HAP-1 (cell line): ENCODE measurements at regions not wholly inside any gene's neighbourhood (a gene's known extent, or its start where the extent isn't known, plus 50 kb on each side); places are given as distances from the start of the nearest gene placed in this dataset.
"Not testable (repeated sequence)": the region's sequence is repeated elsewhere in the genome, so short reads cannot be mapped to it uniquely, and the experiment has no call there.

Source experiments
- DNase-seq, 2 experiments: peaks; one replicate each; pipeline ENCODE4 v3.0.0-alpha.2; 2016 to 2020; ENCODE audit warnings: low spot score in 2 of 2
- H3K27me3 ChIP-seq: fragments of 250-450 bp; sonication (Bioruptor Pico); 2 replicates; pipeline ENCODE4 v1.5.1; 2020; ENCODE audit warnings: low read depth, mild to moderate bottlenecking, moderate library complexity
- H3K36me3 ChIP-seq: fragments of 250-450 bp; sonication (Bioruptor Pico); replicated peaks from 2 replicates; pipeline ENCODE4 v1.5.1; 2020; ENCODE audit warnings: mild to moderate bottlenecking
- H3K4me1 ChIP-seq: fragments of 250-450 bp; sonication (Bioruptor Pico); 2 replicates; pipeline ENCODE4 v1.5.1; 2020; ENCODE audit warnings: mild to moderate bottlenecking
- H3K4me3 ChIP-seq: fragments of 250-450 bp; sonication (Bioruptor Pico); 2 replicates; pipeline ENCODE4 v1.5.1; 2020; ENCODE audit warnings: mild to moderate bottlenecking, moderate library complexity
- H3K9me3 ChIP-seq: fragments of 250-450 bp; sonication (Bioruptor Pico); 2 replicates; pipeline ENCODE4 v1.5.1; 2020; ENCODE audit warnings: mild to moderate bottlenecking, moderate library complexity
- in situ Hi-C: fragments of 300-500 bp; cut with MboI; formaldehyde crosslinking; loops from 3 replicates; pipeline ENCODE4 v1.14.3; 2020; ENCODE audit warnings: low sequenced_read_pairs, inconsistent platforms, mixed read lengths

DNA sequence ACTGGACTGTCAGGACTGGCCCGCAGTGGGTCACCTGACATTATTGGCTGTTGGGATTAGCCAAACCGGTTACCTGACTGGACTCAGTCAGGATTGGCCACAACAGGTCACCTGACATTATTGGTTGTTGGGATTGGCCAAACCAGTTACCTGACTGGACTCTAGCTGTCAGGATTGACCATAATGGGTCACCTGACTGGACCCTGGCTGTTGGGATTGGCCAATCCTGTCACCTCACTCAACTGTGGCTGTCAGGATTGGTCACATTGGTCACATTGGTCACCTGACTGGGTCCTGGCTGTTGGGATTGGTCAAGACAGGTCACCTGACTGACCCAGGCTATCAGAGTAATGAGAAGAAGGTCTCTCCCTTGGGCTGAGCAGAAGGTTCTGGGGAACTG lies 207.7 kb upstream of the SDK2 start:
- Histone ChIP-seq H3K36me3 (no peaks in the 10 kb centered on the region), H3K27me3 (no peaks in the 10 kb centered on the region), H3K9me3 (no peaks in the 10 kb centered on the region), H3K4me1 (no peaks in the 10 kb centered on the region), H3K4me3 (no peak overlapping the region)
- DNase-seq: no peak
- in situ Hi-C loops: no loop called here

DNA sequence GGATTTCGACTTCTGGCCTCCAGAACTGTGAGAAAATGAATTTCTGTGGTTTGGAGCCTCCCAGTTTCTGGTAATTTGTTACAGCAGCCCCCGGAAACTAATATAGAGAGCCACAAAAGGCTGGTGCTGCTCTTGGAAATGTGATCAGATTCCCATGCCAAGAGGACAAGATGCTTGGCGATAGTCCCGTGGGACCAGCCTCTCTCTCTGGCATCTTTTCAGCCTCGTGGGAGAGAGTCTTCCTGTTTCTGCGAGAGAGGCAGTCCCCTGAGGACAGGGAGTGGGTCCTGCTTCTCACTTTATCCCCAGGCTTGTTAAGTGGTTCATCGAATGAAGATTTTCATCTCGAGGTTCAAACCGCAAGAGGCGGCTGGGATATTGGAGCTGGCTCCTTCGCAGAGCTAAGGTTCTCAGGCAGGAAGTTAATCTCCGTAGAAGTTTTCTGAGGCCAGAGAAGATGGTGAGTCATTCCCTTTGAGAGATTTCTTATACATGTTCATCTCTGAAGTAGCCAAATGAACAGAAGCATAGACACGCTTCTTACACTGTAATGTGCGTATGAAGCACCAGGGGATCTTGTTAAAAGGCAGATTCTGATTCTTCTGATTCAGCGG lies 211.6 kb upstream of the SDK2 start:
- in situ Hi-C loops: no loop called here
- Histone ChIP-seq H3K4me1 (no peaks in the 10 kb centered on the region), H3K27me3 (no peaks in the 10 kb centered on the region), H3K4me3 (no peak overlapping the region), H3K9me3 (no peaks in the 10 kb centered on the region), H3K36me3 (no peaks in the 10 kb centered on the region)
- no peak for DNase-seq

DNA sequence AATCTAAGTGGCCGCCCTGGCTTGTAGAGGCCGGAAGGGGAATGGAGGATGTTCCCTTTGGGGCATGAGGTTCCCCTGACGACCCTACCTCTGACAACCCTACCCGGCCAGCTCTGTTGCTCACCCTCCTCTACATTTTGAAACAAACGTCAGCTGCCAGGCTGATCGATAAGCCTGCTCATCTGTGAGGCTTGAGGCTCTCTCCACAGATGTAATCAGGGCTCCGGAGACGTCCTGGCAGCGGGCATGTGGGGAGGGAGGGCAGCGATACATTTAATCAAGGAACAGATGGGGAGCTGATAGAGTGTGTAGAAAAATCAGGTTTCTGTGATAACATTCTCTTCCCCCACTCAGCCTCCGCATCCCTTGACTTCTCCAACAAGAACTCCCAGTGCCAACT lies 212.3 kb upstream of the SDK2 start:
- Histone ChIP-seq H3K36me3 (no peaks in the 10 kb centered on the region), H3K9me3 (no peaks in the 10 kb centered on the region), H3K4me1 (no peaks in the 10 kb centered on the region), H3K4me3 (no peak overlapping the region), H3K27me3 (no peaks in the 10 kb centered on the region)
- no peak for DNase-seq
- in situ Hi-C loops: no loop called here

- H3K4me1 ChIP-seq, H3K27me3 ChIP-seq, H3K9me3 ChIP-seq, DNase-seq, H3K36me3 ChIP-seq, in situ Hi-C loops, H3K4me3 ChIP-seq: not testable (repeated sequence)
Measured at GRCh38 chr17:73859439-73860008, 215.3 kb upstream of the SDK2 start.

- H3K4me1 ChIP-seq: no peaks in the 10 kb centered on the region
- H3K9me3 ChIP-seq: no peaks in the 10 kb centered on the region
- in situ Hi-C loops: no loop called here
- DNase-seq: no peak
- no peak overlapping the region for H3K4me3 ChIP-seq
- H3K36me3 ChIP-seq: no peaks in the 10 kb centered on the region
- no peaks in the 10 kb centered on the region for H3K27me3 ChIP-seq
Measured at GRCh38 chr17:73861543-73861942, 217.3 kb upstream of the SDK2 start.

DNA sequence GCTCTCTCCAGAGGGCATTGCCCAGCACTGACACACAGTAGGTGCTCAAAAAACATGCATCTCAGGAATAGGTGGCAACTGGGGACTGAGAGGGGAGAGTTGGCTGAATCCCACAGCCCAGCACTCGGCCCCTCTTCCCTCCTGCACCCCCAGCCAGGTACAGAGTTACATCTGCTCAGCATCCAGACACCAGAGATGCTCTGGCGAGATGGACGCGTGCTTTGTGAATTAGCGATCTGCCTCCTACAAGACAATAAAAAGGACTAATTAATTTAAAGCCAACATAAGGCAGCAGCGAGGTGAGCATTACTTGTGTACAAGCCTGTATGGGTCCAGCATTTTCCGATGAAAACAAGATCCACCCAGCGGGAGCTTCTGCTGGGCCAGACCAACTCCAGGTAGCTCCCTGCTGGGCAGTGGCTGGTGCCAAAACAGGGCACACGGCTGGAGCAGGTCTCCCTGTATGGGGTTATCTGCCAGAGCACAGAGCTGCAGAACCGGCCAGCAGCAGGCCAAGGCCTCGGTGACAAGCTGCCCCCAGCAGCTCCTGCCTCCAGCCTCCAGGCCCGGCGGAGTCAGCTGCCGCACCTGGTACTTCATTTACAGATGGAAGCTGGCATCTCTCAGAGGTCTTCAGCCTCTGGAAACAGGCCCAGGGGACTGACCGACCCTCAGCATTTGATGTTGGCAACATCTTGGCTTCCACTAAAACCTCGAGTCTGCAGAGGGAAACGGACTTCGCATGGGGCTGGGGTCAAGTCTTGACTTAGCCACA lies 219.7 kb upstream of the SDK2 start:
- H3K27me3 ChIP-seq: no peaks in the 10 kb centered on the region
- no peaks in the 10 kb centered on the region for H3K4me1 ChIP-seq
- in situ Hi-C loops: no loop called here
- H3K4me3 ChIP-seq: no peak overlapping the region
- H3K9me3 ChIP-seq: no peaks in the 10 kb centered on the region
- no peaks in the 10 kb centered on the region for H3K36me3 ChIP-seq
- no peak for DNase-seq

- Histone ChIP-seq H3K4me3 (no peak overlapping the region), H3K9me3 (no peaks in the 10 kb centered on the region), H3K36me3 (no peaks in the 10 kb centered on the region), H3K27me3 (no peaks in the 10 kb centered on the region), H3K4me1 (no peaks in the 10 kb centered on the region)
- in situ Hi-C loops: no loop called here
- DNase-seq: no peak
Measured at GRCh38 chr17:73865831-73866230, 221.6 kb upstream of the SDK2 start.

DNA sequence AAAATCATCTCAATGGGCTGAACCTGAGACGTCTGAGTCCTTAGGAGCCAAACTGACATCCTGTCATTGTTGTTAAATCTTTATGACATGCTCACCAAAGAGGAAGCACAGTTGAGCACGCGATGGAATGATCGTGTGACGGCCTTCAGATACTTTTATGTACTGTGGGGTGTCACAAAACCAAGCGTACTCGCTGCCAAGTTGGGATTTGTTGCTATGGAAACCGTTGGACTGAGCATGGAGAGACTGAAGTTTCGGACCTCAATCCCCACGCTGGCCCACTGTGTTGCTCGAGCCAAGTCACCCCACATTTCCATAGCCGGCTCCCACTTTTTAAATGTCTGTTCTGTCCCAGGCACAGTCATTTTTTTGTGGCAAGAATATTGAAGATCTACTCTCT lies 222.8 kb upstream of the SDK2 start:
- in situ Hi-C loops: no loop called here
- Histone ChIP-seq H3K4me1 (no peaks in the 10 kb centered on the region), H3K4me3 (no peak overlapping the region), H3K36me3 (no peaks in the 10 kb centered on the region), H3K27me3 (no peaks in the 10 kb centered on the region), H3K9me3 (no peaks in the 10 kb centered on the region)
- no peak for DNase-seq

DNA sequence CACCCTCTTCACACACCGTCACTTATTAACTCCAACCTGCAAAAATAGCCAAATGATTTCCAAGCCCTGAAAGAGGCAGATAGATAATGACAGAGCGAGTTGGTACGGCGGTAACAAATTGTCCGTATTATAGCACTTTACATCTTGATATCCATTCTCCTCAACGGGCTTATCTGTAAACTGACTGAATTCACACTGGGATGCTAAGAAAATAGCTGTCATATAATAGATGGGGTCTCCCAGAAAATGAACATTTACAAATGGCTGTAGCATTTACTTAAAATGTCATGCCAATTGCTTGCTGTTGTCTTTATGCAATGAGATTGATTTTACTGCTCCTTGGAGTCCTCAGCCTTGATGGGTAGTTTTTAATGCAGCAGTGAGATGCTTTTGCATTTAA lies 225.8 kb upstream of the SDK2 start:
- no peaks in the 10 kb centered on the region for H3K27me3 ChIP-seq
- DNase-seq: no peak
- in situ Hi-C loops: no loop called here
- H3K36me3 ChIP-seq: no peaks in the 10 kb centered on the region
- no peak overlapping the region for H3K4me3 ChIP-seq
- no peaks in the 10 kb centered on the region for H3K4me1 ChIP-seq
- H3K9me3 ChIP-seq: no peaks in the 10 kb centered on the region

GRCh38 chr17:73870473-73870872 lies 226.2 kb upstream of the SDK2 start:
- Histone ChIP-seq H3K9me3 (no peaks in the 10 kb centered on the region), H3K4me3 (no peak overlapping the region), H3K36me3 (no peaks in the 10 kb centered on the region), H3K4me1 (no peaks in the 10 kb centered on the region), H3K27me3 (no peaks in the 10 kb centered on the region)
- in situ Hi-C loops: no loop called here
- no peak for DNase-seq

DNA sequence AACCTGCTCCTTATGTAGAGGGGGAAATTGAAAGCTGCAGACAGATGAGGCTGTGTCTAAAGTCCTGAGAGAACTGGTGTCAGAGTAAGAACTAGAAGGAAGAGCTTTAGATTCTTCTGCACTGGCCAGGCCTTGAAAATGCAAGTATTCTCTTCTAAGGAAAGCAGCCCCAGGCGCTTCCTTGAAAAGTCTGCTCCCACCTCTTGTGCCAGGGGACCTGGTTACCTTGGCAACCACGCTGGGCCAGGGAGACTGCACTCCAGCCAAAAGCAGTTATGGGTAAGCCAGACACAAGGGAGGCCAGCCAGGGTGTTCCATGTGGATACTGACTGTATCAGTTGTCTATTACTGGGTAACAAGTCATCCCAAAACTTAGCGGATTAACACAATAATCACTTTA lies 228.6 kb upstream of the SDK2 start:
- H3K36me3 ChIP-seq: no peaks in the 10 kb centered on the region
- in situ Hi-C loops: no loop called here
- H3K4me1 ChIP-seq: no peaks in the 10 kb centered on the region
- H3K4me3 ChIP-seq: no peak overlapping the region
- DNase-seq: no peak
- no peaks in the 10 kb centered on the region for H3K9me3 ChIP-seq
- H3K27me3 ChIP-seq: no peaks in the 10 kb centered on the region

GRCh38 chr17:73874008-73874720 lies 229.9 kb upstream of the SDK2 start:
- in situ Hi-C loops: no loop called here
- DNase-seq: no peak
- no peak overlapping the region for H3K4me3 ChIP-seq
- H3K9me3 ChIP-seq: no peaks in the 10 kb centered on the region
- H3K4me1 ChIP-seq: no peaks in the 10 kb centered on the region
- no peaks in the 10 kb centered on the region for H3K36me3 ChIP-seq
- no peaks in the 10 kb centered on the region for H3K27me3 ChIP-seq

DNA sequence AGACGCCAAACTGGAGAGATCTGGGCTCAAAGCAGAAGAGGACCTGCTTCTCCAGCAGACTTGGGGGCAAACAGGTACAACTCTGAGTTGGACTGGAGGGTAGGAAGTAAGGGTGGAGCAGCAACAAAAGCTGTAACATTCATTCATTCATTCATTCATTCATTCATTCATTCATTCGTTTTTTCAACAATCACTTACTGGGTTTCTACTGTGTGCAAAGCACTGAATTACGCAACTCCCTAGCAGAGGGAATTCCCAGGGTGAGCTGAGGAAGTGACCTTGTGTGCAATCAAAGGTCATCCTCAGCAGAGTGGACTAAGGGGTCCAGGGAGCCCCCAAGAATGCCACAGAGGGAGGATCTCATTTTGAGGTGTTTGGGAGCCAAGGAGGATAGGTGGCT lies 231.1 kb upstream of the SDK2 start:
- no peaks in the 10 kb centered on the region for H3K36me3 ChIP-seq
- H3K4me3 ChIP-seq: no peak overlapping the region
- DNase-seq: no peak
- no peaks in the 10 kb centered on the region for H3K27me3 ChIP-seq
- in situ Hi-C loops: no loop called here
- no peaks in the 10 kb centered on the region for H3K4me1 ChIP-seq
- no peaks in the 10 kb centered on the region for H3K9me3 ChIP-seq

- no peaks in the 10 kb centered on the region for H3K36me3 ChIP-seq
- no peaks in the 10 kb centered on the region for H3K27me3 ChIP-seq
- H3K4me3 ChIP-seq: no peak overlapping the region
- in situ Hi-C loops: no loop called here
- no peaks in the 10 kb centered on the region for H3K4me1 ChIP-seq
- no peak for DNase-seq
- no peaks in the 10 kb centered on the region for H3K9me3 ChIP-seq
Measured at GRCh38 chr17:73877962-73878361, 233.7 kb upstream of the SDK2 start.
